HCT116 (cell line): ENCODE measurements at regions not wholly inside any gene's neighbourhood (a gene's known extent, or its start where the extent isn't known, plus 50 kb on each side); places are given as distances from the start of the nearest gene placed in this dataset.

ENCODE experiments used
- ATAC-seq: fragments of 200-7000 bp; cut with Tn5 transposase; 2 replicates; pipeline ENCODE4 v1.9.1; 2020; ENCODE audit warnings: mild to moderate bottlenecking, moderate library complexity
- BruUV-seq: library from RNA; stranded (reverse); fragments of 400-500 nt; replicated peaks from 2 replicates; lab custom pipeline; 2021; lab: Mats Ljungman, UMichigan
- CTCF ChIA-PET: fragments of 300-600 bp; sonication (Branson Sonifier 250); formaldehyde crosslinking; loops from one replicate; lab custom pipeline; 2021; ENCODE audit warnings: antibody characterized with exemption; lab: Charles Lee
- POLR2A ChIA-PET: fragments of 300-600, 350-600 bp; sonication (Branson Sonifier 250); formaldehyde crosslinking; loops from one replicate; lab custom pipeline; 2021; ENCODE audit warnings: antibody characterized with exemption; lab: Charles Lee
- RAD21 ChIA-PET, 2 experiments: fragments of 300-600 bp; sonication (Branson Sonifier 250); formaldehyde crosslinking; loops; one replicate each; lab custom pipeline; 2023; ENCODE audit warnings: low total read pairs in 2 of 2; ENCODE audit not compliant: uncharacterized antibody in 2 of 2, unreplicated experiment in 2 of 2, low non-redundant PET in 1 of 2; lab: Charles Lee
- DNase-seq: peaks from one replicate; pipeline ENCODE4 v3.0.0-alpha.2; 2010; ENCODE audit warnings: low read depth, low spot score
- H2AFZ ChIP-seq: fragments of 200-600 bp; shearing (Covaris generic), sonication (generic); 2 replicates; pipeline ENCODE4 v1.6.1; 2017; ENCODE audit warnings: low read depth, mixed run types, mixed read lengths, antibody characterized with exemption, low read length; ENCODE audit not compliant: poor library complexity, severe bottlenecking
- H3K27ac ChIP-seq: 2 replicates; pipeline ENCODE4 v1.5.1; 2012; ENCODE audit warnings: low read depth, low read length
- H3K27me3 ChIP-seq: fragments of 200-600 bp; sonication (generic); 2 replicates; pipeline ENCODE4 v1.6.1; 2016; ENCODE audit warnings: mixed run types, low read length, mixed read lengths; ENCODE audit not compliant: insufficient read depth
- H3K36me3 ChIP-seq, 2 experiments: fragments of 200-500 bp in 1 of 2; fragments of 200-600 bp in 1 of 2; sonication (Bioruptor generic) in 1 of 2; sonication (generic) in 1 of 2; 2 replicates each; pipeline versions ENCODE4 v1.5.1 to v1.6.1; 2014 to 2016; ENCODE audit warnings: low read length in 2 of 2, inconsistent platforms in 1 of 2, mixed read lengths in 1 of 2, mixed run types in 1 of 2; ENCODE audit not compliant: insufficient read depth in 2 of 2, control insufficient read depth in 1 of 2
- H3K4me1 ChIP-seq, 2 experiments: fragments of 200-600 bp in 1 of 2; sonication (generic) in 1 of 2; 2 replicates each; pipeline versions ENCODE4 v1.5.1 to v1.6.1; 2012 to 2017; ENCODE audit warnings: low read length in 2 of 2, inconsistent platforms in 1 of 2, mild to moderate bottlenecking in 1 of 2, mixed read lengths in 1 of 2, mixed run types in 1 of 2, moderate library complexity in 1 of 2; ENCODE audit not compliant: insufficient read depth in 2 of 2, control insufficient read depth in 1 of 2
- H3K4me2 ChIP-seq: fragments of 200-600 bp; sonication (generic); 2 replicates; pipeline ENCODE4 v1.6.1; 2017; ENCODE audit warnings: mixed run types, low read length, mixed read lengths
- H3K4me3 ChIP-seq, 2 experiments: fragments of 200-600 bp in 1 of 2; sonication (generic) in 1 of 2; replicated peaks in 1 of 2; 2 replicates each; pipeline ENCODE4 v1.5.1; 2011 to 2016; ENCODE audit warnings: low read length in 2 of 2, control low read depth in 1 of 2, low read depth in 1 of 2, mild to moderate bottlenecking in 1 of 2, mixed read lengths in 1 of 2, mixed run types in 1 of 2
- H3K79me2 ChIP-seq: fragments of 200-600 bp; sonication (generic); 2 replicates; pipeline ENCODE4 v1.6.1; 2017; ENCODE audit warnings: mild to moderate bottlenecking, mixed run types, low read length, moderate library complexity, mixed read lengths; ENCODE audit not compliant: insufficient read depth
- H3K9ac ChIP-seq: fragments of 200-600 bp; sonication (generic); 2 replicates; pipeline ENCODE4 v1.6.1; 2016; ENCODE audit warnings: low read length, mixed read lengths
- H3K9me2 ChIP-seq: fragments of 200-600 bp; sonication (generic), shearing (Covaris generic); 2 replicates; pipeline ENCODE4 v1.6.1; 2017; ENCODE audit warnings: mixed run types, mild to moderate bottlenecking, moderate library complexity; ENCODE audit not compliant: insufficient read depth
- H3K9me3 ChIP-seq, 2 experiments: fragments of 200-500 bp in 1 of 2; fragments of 200-600 bp in 1 of 2; sonication (Bioruptor generic) in 1 of 2; sonication (generic) in 1 of 2; 2 replicates each; pipeline ENCODE4 v1.6.1; 2014 to 2017; ENCODE audit warnings: low read length in 2 of 2, mixed read lengths in 2 of 2, inconsistent platforms in 1 of 2, low read depth in 1 of 2, mild to moderate bottlenecking in 1 of 2, mixed run types in 1 of 2, moderate library complexity in 1 of 2; ENCODE audit not compliant: control insufficient read depth in 1 of 2, insufficient read depth in 1 of 2
- H4K20me1 ChIP-seq: fragments of 200-600 bp; sonication (generic), shearing (Covaris generic); 2 replicates; pipeline ENCODE4 v1.6.1; 2017; ENCODE audit warnings: mixed run types, mild to moderate bottlenecking, moderate library complexity; ENCODE audit not compliant: insufficient read depth
- ATF3 ChIP-seq: IDR thresholded peaks from 2 replicates; pipeline ENCODE4 v1.6.1; 2012
- CEBPB ChIP-seq: IDR thresholded peaks from 2 replicates; pipeline ENCODE4 v1.6.1; 2012; ENCODE audit warnings: low read depth
- EGR1 ChIP-seq: IDR thresholded peaks from 2 replicates; pipeline ENCODE4 v1.6.1; 2012; ENCODE audit warnings: low read depth
- ELF1 ChIP-seq: IDR thresholded peaks from 2 replicates; pipeline ENCODE4 v1.6.1; 2012; ENCODE audit warnings: low read depth, borderline replicate concordance
- EZH2 ChIP-seq: fragments of 200-600 bp; sonication (generic); IDR thresholded peaks from 2 replicates; pipeline ENCODE4 v1.6.1; 2017; ENCODE audit warnings: antibody characterized with exemption, mixed run types
- EZH2phosphoT487 ChIP-seq: fragments of 200-600 bp; IDR thresholded peaks from 2 replicates; pipeline ENCODE4 v1.6.1; 2018; ENCODE audit warnings: antibody characterized with exemption, borderline replicate concordance
- JUND ChIP-seq: IDR thresholded peaks from 2 replicates; pipeline ENCODE4 v1.6.1; 2012
- POLR2A ChIP-seq: IDR thresholded peaks from 2 replicates; pipeline ENCODE4 v1.7.0; 2011; ENCODE audit warnings: borderline replicate concordance; ENCODE audit not compliant: insufficient read depth, insufficient read length; ENCODE audit errors: extremely low read depth
- POLR2AphosphoS5 ChIP-seq: IDR thresholded peaks from 2 replicates; pipeline ENCODE4 v1.6.1; 2011; ENCODE audit warnings: mild to moderate bottlenecking, low read depth, low read length, moderate library complexity
- REST ChIP-seq: IDR thresholded peaks from 2 replicates; pipeline ENCODE4 v1.6.1; 2012; ENCODE audit warnings: low read depth
- SP1 ChIP-seq: IDR thresholded peaks from 2 replicates; pipeline ENCODE4 v1.6.1; 2012; ENCODE audit warnings: low read depth
- SRF ChIP-seq: IDR thresholded peaks from 2 replicates; pipeline ENCODE4 v1.6.1; 2012; ENCODE audit warnings: low read depth
- TCF7L2 ChIP-seq: IDR thresholded peaks from 2 replicates; pipeline ENCODE4 v1.7.0; 2011; ENCODE audit warnings: borderline replicate concordance, inconsistent platforms; ENCODE audit not compliant: insufficient read depth, insufficient read length; ENCODE audit errors: extremely low read depth
- YY1 ChIP-seq: IDR thresholded peaks from 2 replicates; pipeline ENCODE4 v1.6.1; 2011; ENCODE audit warnings: low read length, low read depth, moderate library complexity, mild to moderate bottlenecking; ENCODE audit not compliant: insufficient replicate concordance; ENCODE audit errors: extremely low read depth
- ZNF274 ChIP-seq: fragments of 200-500 bp; sonication (Bioruptor generic); IDR thresholded peaks from 2 replicates; pipeline ENCODE4 v1.6.1; 2014; ENCODE audit warnings: mild to moderate bottlenecking, low read depth, low read length, inconsistent platforms
- intact Hi-C: fragments of 100-400 bp; cut with micrococcal nuclease; formaldehyde crosslinking; loops from 2 replicates; pipeline ENCODE4 v1.10.0; 2022

- ChIA-PET POLR2A (no interaction called here), CTCF (no interaction called here), RAD21 (no interaction called here)
- ATAC-seq (no peak), DNase-seq (no peak)
- BruUV-seq = no TSS peak
- H3K27me3 ChIP-seq = no peaks in the 10 kb centered on the region
- no peak overlapping the region for H2AFZ ChIP-seq
- H3K4me3 ChIP-seq = no peak overlapping the region
- H3K9me3 ChIP-seq = no peaks in the 10 kb centered on the region
- no peak overlapping the region for H3K9ac ChIP-seq
- H4K20me1 ChIP-seq = no peaks in the 10 kb centered on the region
- H3K79me2 ChIP-seq = no peaks in the 10 kb centered on the region
- H3K4me1 ChIP-seq = no peaks in the 10 kb centered on the region
- no peak overlapping the region for H3K4me2 ChIP-seq
- H3K36me3 ChIP-seq = no peaks in the 10 kb centered on the region
- no peaks in the 10 kb centered on the region for H3K9me2 ChIP-seq
- intact Hi-C loops = no loop called here
- TF ChIP-seq EZH2phosphoT487 (no peak), YY1 (no peak), SP1 (no peak), JUND (no peak), ATF3 (no peak)
- no peak overlapping the region for H3K27ac ChIP-seq
These were observed 270.4 kb upstream of the MC4R start for GRCh38 chr18:60643009-60643408.

- Histone ChIP-seq H3K4me1 (no peaks in the 10 kb centered on the region), H3K9ac (no peak overlapping the region), H3K9me3 (no peaks in the 10 kb centered on the region), H3K36me3 (no peaks in the 10 kb centered on the region), H4K20me1 (no peaks in the 10 kb centered on the region), H3K27ac (no peak overlapping the region), H3K4me2 (no peak overlapping the region), H3K9me2 (no peaks in the 10 kb centered on the region), H3K79me2 (no peaks in the 10 kb centered on the region), H3K4me3 (no peak overlapping the region)
- ChIA-PET POLR2A (no interaction called here), CTCF (no interaction called here), RAD21 (no interaction called here)
- no TSS peak for BruUV-seq
- intact Hi-C loops = no loop called here
- ATAC-seq (no peak), DNase-seq (no peak)
- TF ChIP-seq YY1 (no peak), EZH2 (no peak), POLR2A (no peak), EGR1 (no peak), CEBPB (no peak), ZNF274 (no peak), SRF (no peak), JUND (no peak), POLR2AphosphoS5 (no peak), SP1 (no peak), ATF3 (no peak), ELF1 (no peak), TCF7L2 (no peak), EZH2phosphoT487 (no peak), REST (no peak)
- TF ChIP-seq, all 23 proteins: peak for 0
- no peaks in the 10 kb centered on the region for H3K27me3 ChIP-seq
- H2AFZ ChIP-seq = no peak overlapping the region
These were observed 274.1 kb upstream of the MC4R start for GRCh38 chr18:60646725-60647124.
